SH-SY5Y (cell line): ENCODE measurements at regions not wholly inside any gene's neighbourhood (a gene's known extent, or its start where the extent isn't known, plus 50 kb on each side); places are given as distances from the start of the nearest gene placed in this dataset.

Source experiments
- GATA2 ChIP-seq: IDR thresholded peaks from 2 replicates; pipeline ENCODE4 v1.6.1; 2011; ENCODE audit warnings: mild to moderate bottlenecking, low read depth, low read length
- GATA3 ChIP-seq: IDR thresholded peaks from 2 replicates; pipeline ENCODE4 v1.6.1; 2011; ENCODE audit warnings: low read depth, mild to moderate bottlenecking, low read length, moderate library complexity

DNA sequence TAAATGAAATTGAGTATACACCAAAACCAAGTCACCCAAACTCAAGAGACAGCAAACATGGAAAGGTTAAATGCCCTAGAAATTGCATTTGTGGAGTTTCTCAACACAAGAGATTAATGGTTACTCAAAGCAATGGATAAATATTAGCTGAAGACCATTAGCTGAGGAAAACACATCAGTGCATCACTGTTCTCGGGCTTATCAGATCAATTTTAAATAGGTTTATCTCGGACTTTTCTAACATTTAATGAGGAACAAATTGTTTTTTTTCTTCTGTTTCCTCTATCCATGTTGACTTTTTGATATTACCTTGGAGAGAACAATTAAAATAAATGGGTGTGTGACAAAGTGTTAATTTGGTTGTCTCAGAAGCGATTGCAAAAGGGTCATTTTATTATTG, 105.4 kb upstream of the PIK3C3 start:
- TF ChIP-seq GATA2 (no peak), GATA3 (no peak)
